ENCODE measurements at regions not wholly inside any gene's neighbourhood (a gene's known extent, or its start where the extent isn't known, plus 50 kb on each side); places are given as distances from the start of the nearest gene placed in this dataset.
"Not testable (repeated sequence)": the region's sequence is repeated elsewhere in the genome, so short reads cannot be mapped to it uniquely, and the experiment has no call there.

DNA sequence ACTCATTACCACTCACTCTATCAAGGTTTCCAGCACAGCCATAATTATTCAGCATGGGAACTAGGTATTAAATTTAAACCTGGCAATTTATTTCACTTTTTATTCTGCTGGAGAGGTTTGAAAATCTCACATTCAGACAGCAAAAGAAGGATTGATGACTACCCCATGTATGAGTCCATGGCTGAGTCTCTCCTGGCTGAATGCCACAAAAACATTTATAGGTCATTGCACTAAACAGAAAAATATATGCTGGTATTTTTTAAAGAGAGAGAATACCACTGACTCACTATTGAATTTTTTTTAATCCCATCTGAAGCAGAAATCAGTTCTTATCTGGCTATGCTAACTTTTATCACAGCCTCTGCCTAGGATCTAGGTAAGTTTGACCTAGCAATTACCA, 336.3 kb downstream of the PPP1R3A start:
- DNase-seq, result no peak

- not testable (repeated sequence) for DNase-seq
Observed at GRCh38 chr7:113563257-113563656, 355.6 kb downstream of the PPP1R3A start.

DNA sequence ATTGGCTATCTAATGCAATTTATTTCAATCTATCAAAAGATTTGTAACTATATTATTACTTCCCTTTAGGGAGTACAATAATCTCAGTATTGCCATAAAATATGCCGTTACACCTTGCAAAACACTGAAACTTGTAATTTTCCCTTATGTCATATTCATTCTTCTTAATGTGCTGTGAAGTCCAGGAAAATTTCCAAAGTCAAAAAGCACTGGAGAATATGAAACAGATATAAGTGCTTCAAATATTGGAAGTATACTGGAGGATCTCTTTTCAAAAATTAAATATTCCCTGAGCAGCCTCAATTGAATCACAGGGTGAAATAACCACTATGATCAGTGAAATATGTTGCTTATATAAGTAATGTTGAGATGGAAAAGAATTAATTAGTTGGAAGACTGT, 356.0 kb downstream of the PPP1R3A start:
- DNase-seq, result no peak

DNA sequence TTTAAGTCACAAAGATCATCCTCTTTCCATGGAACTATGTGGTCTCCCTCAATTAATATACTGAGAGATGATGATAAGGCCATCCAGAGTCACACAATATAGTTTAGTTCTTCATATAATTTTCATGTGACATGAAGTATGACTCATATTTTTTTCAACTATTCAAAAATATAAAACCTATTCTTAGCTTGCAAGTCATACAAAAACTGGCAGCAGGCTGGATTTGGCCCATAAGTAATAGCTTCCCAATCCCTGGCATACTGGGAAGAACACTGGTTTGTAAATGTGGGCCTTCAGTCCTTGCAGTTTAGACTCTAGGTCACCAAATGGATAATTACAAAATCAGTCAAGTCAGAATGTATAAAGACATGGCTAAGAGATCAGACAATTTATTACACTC, 356.6 kb downstream of the PPP1R3A start:
- DNase-seq, result no peak

GRCh38 chr7:113561446-113561845, 357.4 kb downstream of the PPP1R3A start:
- DNase-seq, result no peak

- DNase-seq, result no peak
Observed at GRCh38 chr7:113550966-113551365, 367.8 kb downstream of the PPP1R3A start.

DNA sequence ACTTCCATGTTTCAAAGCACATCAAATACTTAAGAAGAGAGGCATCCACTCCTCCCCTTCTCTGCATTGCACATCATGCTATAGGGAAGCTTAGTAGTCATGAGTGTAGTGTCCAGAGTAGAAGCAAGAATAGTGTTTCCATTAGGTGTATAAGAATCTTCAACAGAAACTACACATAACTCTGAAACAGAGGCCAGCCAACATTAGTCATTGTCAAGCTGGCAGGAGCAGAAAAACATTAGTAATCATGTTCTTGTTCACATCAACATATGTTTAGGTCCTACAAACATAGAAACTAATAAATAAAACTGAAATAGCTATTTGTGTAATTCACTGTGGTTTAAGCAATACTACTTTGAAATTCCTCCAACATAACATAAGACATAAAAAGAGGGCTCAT, 370.2 kb downstream of the PPP1R3A start:
- DNase-seq, result no peak

GRCh38 chr7:113548137-113548536, 370.7 kb downstream of the PPP1R3A start:
- DNase-seq, result no peak

DNA sequence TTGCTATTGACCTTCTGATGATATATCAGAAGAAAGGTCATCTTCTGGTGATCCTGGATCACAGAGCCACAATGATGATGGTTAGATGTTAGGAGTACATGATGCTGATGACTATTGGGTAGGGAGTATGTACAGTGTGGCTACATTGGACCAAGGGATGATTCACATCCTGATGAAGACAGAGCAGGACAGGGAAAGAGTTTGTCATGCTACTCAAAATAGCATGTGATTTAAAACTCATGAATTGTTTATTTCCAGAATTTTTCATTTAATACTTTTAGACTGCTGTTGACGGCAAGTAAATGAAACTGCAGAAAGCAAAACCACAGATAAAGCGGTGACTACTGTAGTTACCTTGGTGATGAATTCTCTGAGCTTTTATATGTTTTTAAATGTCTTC, 397.3 kb downstream of the PPP1R3A start:
- DNase-seq, result no peak

DNA sequence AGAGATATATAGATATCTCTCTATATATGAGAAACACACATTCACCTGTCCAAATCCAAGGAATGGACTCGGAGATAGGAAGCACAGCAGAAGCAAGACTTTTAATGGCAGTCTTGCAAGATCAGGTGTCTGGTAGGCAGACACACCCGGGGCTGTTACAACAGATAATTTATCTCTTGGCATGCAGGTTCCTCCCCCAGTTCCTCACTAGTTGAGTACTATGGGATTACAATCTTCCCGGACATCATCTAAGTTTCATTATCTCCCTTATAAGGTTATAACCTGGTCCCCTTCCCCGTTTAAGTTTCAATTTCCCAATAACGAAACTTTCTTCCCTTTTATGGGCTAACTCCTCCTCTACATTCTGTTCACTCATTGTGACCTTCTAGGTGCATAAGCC, 399.3 kb downstream of the PPP1R3A start:
- DNase-seq, result no peak

GRCh38 chr7:113504691-113505090, 386.3 kb upstream of the SMIM30 start:
- no peak for DNase-seq

- DNase-seq, result no peak
Observed at GRCh38 chr7:113504142-113504541, 385.8 kb upstream of the SMIM30 start.

- DNase-seq, result not testable (repeated sequence)
Observed at GRCh38 chr7:113496586-113496985, 378.2 kb upstream of the SMIM30 start.

DNA sequence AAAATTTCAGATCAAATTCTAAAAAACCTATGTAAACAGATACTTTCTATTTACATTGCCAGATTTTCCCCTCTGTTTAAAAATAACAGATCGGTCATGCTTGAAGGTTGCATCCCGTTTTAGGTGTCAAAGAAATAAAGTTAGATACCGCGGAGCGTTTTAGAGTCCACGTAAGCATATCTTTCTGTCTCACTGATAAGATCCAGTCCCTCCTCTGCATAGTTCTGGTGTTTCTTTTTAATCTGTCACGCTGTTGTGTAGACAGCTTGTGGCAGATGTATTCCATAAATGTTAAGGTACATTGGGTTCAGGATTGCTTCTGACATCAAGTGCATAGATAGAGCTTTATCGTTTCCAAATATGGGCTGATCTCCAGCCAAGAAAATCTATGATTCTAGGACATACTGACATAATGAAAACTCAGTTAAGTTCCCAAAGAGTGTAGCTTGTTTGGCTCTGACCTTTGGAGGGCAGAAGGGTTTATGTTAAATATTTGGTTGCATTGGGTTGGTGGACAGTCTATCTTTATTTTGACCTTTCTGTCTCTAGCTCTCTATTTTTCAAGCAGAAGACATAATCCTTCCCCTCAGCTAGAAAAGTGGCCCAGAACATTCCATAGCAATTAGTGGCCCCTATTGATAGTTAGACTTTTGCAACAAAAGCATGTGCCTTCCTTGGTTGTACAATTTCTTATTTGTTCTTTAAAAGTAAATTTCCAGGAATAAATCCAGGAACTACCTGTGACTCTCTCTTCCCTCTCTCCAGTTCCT, 376.6 kb upstream of the SMIM30 start:
- DNase-seq, result not testable (repeated sequence)

DNA sequence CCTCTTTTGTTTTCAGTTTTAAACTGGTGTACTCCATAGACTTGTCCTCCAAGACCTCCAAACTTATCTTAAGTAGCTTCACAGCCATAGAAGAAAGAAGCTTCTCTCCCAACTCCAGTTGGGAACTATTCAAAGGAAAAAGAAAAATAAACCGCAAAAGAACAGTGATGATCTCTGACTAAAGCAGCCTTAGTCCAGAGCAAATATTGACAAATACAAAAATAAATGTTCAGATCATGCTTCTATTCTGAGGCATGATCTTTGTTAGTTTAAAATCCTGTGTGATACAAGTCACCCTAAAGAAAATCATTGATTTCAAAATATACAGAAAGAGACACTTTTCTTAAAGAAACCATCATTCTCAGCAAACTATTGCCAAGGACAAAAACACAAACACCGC, 373.0 kb upstream of the SMIM30 start:
- no peak for DNase-seq

GRCh38 chr7:113487925-113488731, 369.8 kb upstream of the SMIM30 start:
- DNase-seq, result no peak

DNA sequence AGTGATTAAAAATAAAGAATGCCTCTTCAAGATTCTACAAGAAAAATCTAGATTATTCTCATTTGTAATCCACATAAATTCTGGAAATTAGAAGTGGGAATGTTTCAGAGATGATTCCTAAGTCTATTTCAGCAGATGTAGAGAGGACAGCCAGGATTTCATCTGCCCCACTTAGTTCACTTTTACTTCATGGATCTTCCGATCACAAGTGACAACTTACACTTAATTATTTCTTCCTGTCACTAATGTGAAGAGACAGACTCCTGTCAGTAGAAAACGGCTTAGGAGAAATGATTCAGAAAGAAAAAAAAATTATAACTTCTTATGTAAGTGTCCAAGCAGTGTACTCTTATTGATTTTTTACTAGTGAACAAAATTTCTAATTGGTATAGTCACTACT, 368.2 kb upstream of the SMIM30 start:
- no peak for DNase-seq

GRCh38 chr7:113483657-113484056, 365.3 kb upstream of the SMIM30 start:
- DNase-seq, result no peak

DNA sequence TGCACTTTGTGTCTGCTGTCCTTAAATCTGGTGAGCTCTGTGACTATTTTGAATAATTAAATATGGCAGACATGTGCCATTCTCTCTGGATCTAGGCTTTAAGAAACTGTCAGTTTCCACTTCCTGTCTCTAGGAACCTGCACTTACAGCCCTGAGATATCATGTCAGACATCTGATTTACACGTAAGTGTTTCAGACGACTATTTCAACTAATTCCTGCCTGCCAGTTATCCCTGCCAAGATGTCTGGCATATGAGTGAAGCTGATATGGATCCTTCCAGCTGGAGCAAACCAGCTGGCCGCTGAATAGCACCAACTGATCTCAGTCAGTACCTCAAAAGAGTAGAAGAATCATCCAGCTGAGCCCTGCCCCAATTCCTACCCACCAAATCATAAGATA, 362.2 kb upstream of the SMIM30 start:
- no peak for DNase-seq

- no peak for DNase-seq
Observed at GRCh38 chr7:113464096-113464855, 345.9 kb upstream of the SMIM30 start.

DNA sequence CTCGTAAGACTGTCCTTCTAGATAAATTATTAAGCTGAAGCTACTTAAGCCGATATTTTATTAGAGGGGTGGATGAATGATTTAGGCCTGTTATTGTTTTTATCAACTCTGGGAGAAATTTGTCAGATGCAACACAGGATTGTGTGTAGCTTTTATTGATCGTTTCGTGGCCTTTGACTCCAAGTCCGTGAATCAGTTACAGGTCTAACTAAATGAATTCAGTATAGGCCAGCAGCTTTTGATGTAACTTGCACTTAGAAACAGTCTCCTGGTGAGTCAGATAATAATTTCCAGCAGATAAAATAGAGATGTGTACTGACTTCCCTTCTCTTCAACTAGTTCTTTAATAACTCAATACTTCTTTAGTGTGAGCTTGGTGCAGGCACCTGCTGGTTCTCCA, 341.7 kb upstream of the SMIM30 start:
- DNase-seq, result no peak

- DNase-seq, result no peak
Observed at GRCh38 chr7:113456533-113456932, 338.2 kb upstream of the SMIM30 start.

- no peak for DNase-seq
Observed at GRCh38 chr7:113454597-113455169, 336.3 kb upstream of the SMIM30 start.

Data from inflammatory macrophage treated with lipopolysaccharide for 1 hour (primary cell).